Sigmoid colon (tissue), 4 donors: ENCODE measurements at regions not wholly inside any gene's neighbourhood (a gene's known extent, or its start where the extent isn't known, plus 50 kb on each side); places are given as distances from the start of the nearest gene placed in this dataset.

ENCODE experiments used
- CTCF ChIP-seq, 4 experiments: fragments of 450-650 bp in 3 of 4; fragments of 200-600 bp in 1 of 4; IDR thresholded peaks; one replicate each; pipeline ENCODE4 v1.5.1; 2016 to 2019; ENCODE audit warnings: antibody characterized with exemption in 4 of 4, mild to moderate bottlenecking in 3 of 4, moderate library complexity in 2 of 4
- EP300 ChIP-seq, 4 donors: sonication (generic); formaldehyde crosslinking; IDR thresholded peaks; one replicate each; pipeline ENCODE4 v1.6.1; 2017; ENCODE audit warnings: antibody characterized with exemption in 4 of 4
- POLR2A ChIP-seq, 2 donors: fragments of 450-650 bp; IDR thresholded peaks; one replicate each; pipeline ENCODE4 v1.6.1; 2016; ENCODE audit warnings: antibody characterized with exemption in 2 of 2, mild to moderate bottlenecking in 2 of 2, moderate library complexity in 2 of 2
- POLR2AphosphoS5 ChIP-seq, 4 donors: sonication (generic); formaldehyde crosslinking; IDR thresholded peaks; one replicate each; pipeline ENCODE4 v1.6.1; 2017; ENCODE audit warnings: antibody characterized with exemption in 4 of 4

DNA sequence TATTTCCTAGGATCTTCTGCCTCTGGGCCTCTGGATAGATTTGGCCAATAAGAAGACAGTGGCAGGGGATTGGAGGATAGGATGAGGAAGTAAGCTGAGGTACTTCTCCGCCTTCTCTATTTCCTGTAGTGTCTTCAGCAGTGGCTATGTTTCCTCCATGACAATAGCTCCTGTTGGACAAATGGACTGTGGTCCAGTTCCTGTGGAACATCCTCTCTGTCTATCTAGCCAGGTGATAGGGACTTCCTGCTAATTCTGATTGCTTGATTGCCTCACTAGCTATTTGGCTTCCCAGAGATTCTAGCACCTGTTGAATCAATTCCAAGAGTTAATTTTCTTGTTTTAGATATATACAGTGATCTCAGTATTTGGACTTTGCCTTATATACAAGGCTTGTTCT is 456.2 kb upstream of the NECTIN3 start:
- TF ChIP-seq EP300 (IDR thresholded peaks at IDR 0.05) (no peak), CTCF (IDR thresholded peaks at IDR 0.05) (no peak), POLR2AphosphoS5 (IDR thresholded peaks at IDR 0.05) (no peak), POLR2A (IDR thresholded peaks at IDR 0.05) (no peak)
